Lung (tissue), 11 donors: ENCODE measurements at regions not wholly inside any gene's neighbourhood (a gene's known extent, or its start where the extent isn't known, plus 50 kb on each side); places are given as distances from the start of the nearest gene placed in this dataset.

Experiments
- ATAC-seq: fragments of 200-7000 bp; cut with Tn5 transposase; one replicate; pipeline ENCODE4 v1.9.1; 2020; ENCODE audit warnings: moderate number of reproducible peaks; ENCODE audit not compliant: insufficient read depth, low FRiP score
- DNase-seq, 3 donors: peaks; one replicate each; pipeline ENCODE4 v3.0.0-alpha.2; 2013 to 2017
- H3K27ac ChIP-seq, 2 donors: one replicate each; pipeline ENCODE4 v1.5.1; 2013; ENCODE audit warnings: mild to moderate bottlenecking in 2 of 2, moderate library complexity in 2 of 2, control low read depth in 1 of 2, inconsistent platforms in 1 of 2, low read depth in 1 of 2, low read length in 1 of 2
- H3K27me3 ChIP-seq, 3 donors: one replicate each; pipeline ENCODE4 v1.5.1; 2013; ENCODE audit warnings: low read length in 2 of 3; ENCODE audit not compliant: control insufficient read depth in 3 of 3, insufficient read depth in 3 of 3
- H3K36me3 ChIP-seq, 4 donors: one replicate each; pipeline ENCODE4 v1.5.1; 2013; ENCODE audit warnings: low read length in 4 of 4, mild to moderate bottlenecking in 1 of 4, moderate library complexity in 1 of 4; ENCODE audit not compliant: control insufficient read depth in 4 of 4, insufficient read depth in 4 of 4
- H3K4me1 ChIP-seq, 5 donors: one replicate each; pipeline ENCODE4 v1.5.1; 2013; ENCODE audit warnings: low read length in 5 of 5, mild to moderate bottlenecking in 2 of 5, moderate library complexity in 1 of 5; ENCODE audit not compliant: control insufficient read depth in 5 of 5, insufficient read depth in 5 of 5
- H3K4me3 ChIP-seq: one replicate; pipeline ENCODE4 v1.5.1; 2013; ENCODE audit warnings: mild to moderate bottlenecking, control low read depth, moderate library complexity
- H3K9ac ChIP-seq, 2 donors: one replicate each; pipeline ENCODE4 v1.5.1; 2013; ENCODE audit warnings: low read length in 2 of 2, control low read depth in 1 of 2; ENCODE audit not compliant: insufficient read depth in 1 of 2
- H3K9me3 ChIP-seq, 4 donors: one replicate each; pipeline ENCODE4 v1.5.1; 2013; ENCODE audit warnings: low read length in 3 of 4, mild to moderate bottlenecking in 1 of 4, moderate library complexity in 1 of 4; ENCODE audit not compliant: control insufficient read depth in 4 of 4, insufficient read depth in 3 of 4
- CTCF ChIP-seq: IDR thresholded peaks from 2 replicates; pipeline ENCODE4 v1.5.1; 2012; ENCODE audit warnings: mild to moderate bottlenecking; ENCODE audit errors: control extremely low read depth, extremely low read depth
- WGBS, 2 donors: extraction: QIAGEN DNeasy Blood & Tissue Kit; methylation state at CpG; one replicate each; pipeline ENCODE4 v1.1.7; 2013; 5-methylcytosine and 5-hydroxymethylcytosine counted together
- donor health status: control.
- donor health status: control.
- donor health status: Bipolar disorder and iron deficiency.
- donor health status: healthy.
- donor health status: DM: yes; HTN: yes; CAD: no.

DNA sequence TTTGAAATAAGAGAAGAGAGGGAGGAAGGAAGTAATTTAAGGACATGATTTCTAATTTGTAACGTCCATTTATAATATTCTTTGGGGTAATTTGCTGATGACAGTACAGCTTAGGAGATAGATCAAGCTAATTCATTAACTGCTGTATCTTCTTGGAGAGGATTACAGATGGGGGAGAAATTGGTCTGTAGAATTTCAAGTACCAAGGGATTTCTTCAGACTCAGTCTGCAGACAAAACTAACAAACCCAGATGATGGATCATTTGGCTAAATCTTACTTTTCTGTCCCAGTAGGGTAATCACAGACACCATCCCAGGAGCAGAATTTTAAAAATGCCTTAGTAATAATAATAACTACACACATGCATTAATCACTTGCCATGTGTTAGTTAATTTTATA is 711.8 kb downstream of the KCNJ2 start:
- no peaks in the 10 kb centered on the region for H3K27me3 ChIP-seq
- WGBS, 2 donors: 14 to 21% methylated on average over 1 of the region's 1 CpG
- H3K27ac ChIP-seq: no peak overlapping the region
- no peaks in the 10 kb centered on the region for H3K36me3 ChIP-seq
- TF ChIP-seq CTCF: no peak
- H3K9me3 ChIP-seq: no peaks in the 10 kb centered on the region
- ATAC-seq (no peak), DNase-seq (no peak)
- H3K9ac ChIP-seq: no peak overlapping the region
- H3K4me1 ChIP-seq: peaks cover 0 to 34% (median 0%) of the 10 kb centered on the region in 5 donors
- no peak overlapping the region for H3K4me3 ChIP-seq

- no peak overlapping the region for H3K4me3 ChIP-seq
- ATAC-seq: no peak
- no peaks in the 10 kb centered on the region for H3K27me3 ChIP-seq
- H3K9me3 ChIP-seq: no peaks in the 10 kb centered on the region
- H3K4me1 ChIP-seq: peaks cover 0 to 30% (median 0%) of the 10 kb centered on the region in 5 donors
- no peak for TF ChIP-seq CTCF
- 69 to 78% methylated on average over 6 of the region's 6 CpGs for whole genome bisulfite sequencing, 2 donors
- no peaks in the 10 kb centered on the region for H3K36me3 ChIP-seq
- no peak overlapping the region for H3K9ac ChIP-seq
- no peak overlapping the region for H3K27ac ChIP-seq
- DNase-seq: no peak
Measured at GRCh38 chr17:70882504-70882903, 713.2 kb downstream of the KCNJ2 start.

DNA sequence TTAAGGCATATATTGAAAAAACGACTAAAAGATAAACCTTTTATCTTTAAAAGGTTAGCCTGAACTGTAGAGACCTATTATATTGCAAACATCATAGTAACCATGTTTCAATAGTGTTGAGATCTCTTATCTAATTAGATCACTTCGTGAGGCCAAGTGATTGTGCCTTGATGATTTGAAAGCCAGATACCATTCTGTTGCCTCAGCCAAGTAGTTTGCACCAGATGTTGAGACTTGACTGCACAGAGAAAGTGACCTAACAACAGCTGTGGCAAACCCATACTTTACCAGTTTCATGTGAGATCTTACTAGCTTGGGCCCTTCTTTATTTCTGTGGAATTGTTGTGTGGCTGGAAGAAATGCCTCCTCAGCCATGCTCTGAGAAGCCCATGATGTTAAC is 717.3 kb downstream of the KCNJ2 start:
- H3K4me3 ChIP-seq: no peak overlapping the region
- no peaks in the 10 kb centered on the region for H3K9me3 ChIP-seq
- H3K27ac ChIP-seq: no peak overlapping the region
- no peaks in the 10 kb centered on the region for H3K4me1 ChIP-seq
- no peaks in the 10 kb centered on the region for H3K36me3 ChIP-seq
- ATAC-seq (no peak), DNase-seq (no peak)
- WGBS, 2 donors: 52 to 69% methylated on average over 2 of the region's 2 CpGs
- TF ChIP-seq CTCF: no peak
- no peak overlapping the region for H3K9ac ChIP-seq
- H3K27me3 ChIP-seq: no peaks in the 10 kb centered on the region

- H3K27ac ChIP-seq: no peak overlapping the region
- no peaks in the 10 kb centered on the region for H3K36me3 ChIP-seq
- H3K4me1 ChIP-seq: no peaks in the 10 kb centered on the region
- no peaks in the 10 kb centered on the region for H3K9me3 ChIP-seq
- ATAC-seq (no peak), DNase-seq (peak in 2 of 3 donors; percentile 15 to 19)
- TF ChIP-seq CTCF: no peak
- no peak overlapping the region for H3K4me3 ChIP-seq
- 54 to 64% methylated on average over 2 of the region's 2 CpGs for WGBS, 2 donors
- H3K9ac ChIP-seq: no peak overlapping the region
- H3K27me3 ChIP-seq: no peaks in the 10 kb centered on the region
Measured at GRCh38 chr17:70888324-70888723, 719.0 kb downstream of the KCNJ2 start.
